Breast epithelium (tissue), 3 donors: ENCODE measurements at regions not wholly inside any gene's neighbourhood (a gene's known extent, or its start where the extent isn't known, plus 50 kb on each side); places are given as distances from the start of the nearest gene placed in this dataset.

Experiments used
- POLR2A ChIP-seq: fragments of 450-650 bp; IDR thresholded peaks from one replicate; pipeline ENCODE4 v1.6.1; 2016; ENCODE audit warnings: antibody characterized with exemption, mild to moderate bottlenecking, moderate library complexity
- TF ChIP-seq, protein P1 (sequence below), 3 donors: fragments of 450-650 bp; IDR thresholded peaks; one replicate each; pipeline ENCODE4 v1.5.1; 2016 to 2017; ENCODE audit warnings: antibody characterized with exemption in 3 of 3, mild to moderate bottlenecking in 3 of 3, moderate library complexity in 3 of 3

DNA sequence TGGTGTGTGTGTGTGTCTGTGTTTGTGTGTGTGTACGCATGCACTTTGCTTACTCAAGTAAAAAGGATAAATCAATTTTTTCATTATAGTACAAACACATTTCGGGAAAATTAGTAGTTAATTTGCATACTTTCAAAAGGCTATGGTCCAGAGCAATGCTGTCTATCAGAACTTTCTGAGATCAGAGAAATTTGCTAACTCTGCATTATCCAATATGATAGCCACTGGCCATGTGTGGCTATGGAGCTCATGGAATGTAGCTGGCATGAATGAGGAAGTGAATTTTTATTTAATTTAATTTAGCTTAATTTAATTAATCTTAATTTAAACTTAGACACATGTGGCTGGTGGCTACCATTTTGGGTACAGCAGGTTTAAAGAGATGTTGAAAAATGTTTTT, 289.6 kb downstream of the MAT2B start:
- TF ChIP-seq, protein P1, sequence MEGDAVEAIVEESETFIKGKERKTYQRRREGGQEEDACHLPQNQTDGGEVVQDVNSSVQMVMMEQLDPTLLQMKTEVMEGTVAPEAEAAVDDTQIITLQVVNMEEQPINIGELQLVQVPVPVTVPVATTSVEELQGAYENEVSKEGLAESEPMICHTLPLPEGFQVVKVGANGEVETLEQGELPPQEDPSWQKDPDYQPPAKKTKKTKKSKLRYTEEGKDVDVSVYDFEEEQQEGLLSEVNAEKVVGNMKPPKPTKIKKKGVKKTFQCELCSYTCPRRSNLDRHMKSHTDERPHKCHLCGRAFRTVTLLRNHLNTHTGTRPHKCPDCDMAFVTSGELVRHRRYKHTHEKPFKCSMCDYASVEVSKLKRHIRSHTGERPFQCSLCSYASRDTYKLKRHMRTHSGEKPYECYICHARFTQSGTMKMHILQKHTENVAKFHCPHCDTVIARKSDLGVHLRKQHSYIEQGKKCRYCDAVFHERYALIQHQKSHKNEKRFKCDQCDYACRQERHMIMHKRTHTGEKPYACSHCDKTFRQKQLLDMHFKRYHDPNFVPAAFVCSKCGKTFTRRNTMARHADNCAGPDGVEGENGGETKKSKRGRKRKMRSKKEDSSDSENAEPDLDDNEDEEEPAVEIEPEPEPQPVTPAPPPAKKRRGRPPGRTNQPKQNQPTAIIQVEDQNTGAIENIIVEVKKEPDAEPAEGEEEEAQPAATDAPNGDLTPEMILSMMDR (IDR thresholded peaks at IDR 0.05): no peak
- no peak for TF ChIP-seq POLR2A
